HG03378 (cell line): ENCODE measurements at regions not wholly inside any gene's neighbourhood (a gene's known extent, or its start where the extent isn't known, plus 50 kb on each side); places are given as distances from the start of the nearest gene placed in this dataset.
"Not testable (repeated sequence)": the region's sequence is repeated elsewhere in the genome, so short reads cannot be mapped to it uniquely, and the experiment has no call there.

ENCODE experiments used
- ATAC-seq: cut with Tn5 transposase; IDR thresholded peaks from one replicate; pipeline ENCODE4 v1.9.1; 2021; ENCODE audit warnings: mild to moderate bottlenecking, moderate library complexity; ENCODE audit not compliant: unreplicated experiment

DNA sequence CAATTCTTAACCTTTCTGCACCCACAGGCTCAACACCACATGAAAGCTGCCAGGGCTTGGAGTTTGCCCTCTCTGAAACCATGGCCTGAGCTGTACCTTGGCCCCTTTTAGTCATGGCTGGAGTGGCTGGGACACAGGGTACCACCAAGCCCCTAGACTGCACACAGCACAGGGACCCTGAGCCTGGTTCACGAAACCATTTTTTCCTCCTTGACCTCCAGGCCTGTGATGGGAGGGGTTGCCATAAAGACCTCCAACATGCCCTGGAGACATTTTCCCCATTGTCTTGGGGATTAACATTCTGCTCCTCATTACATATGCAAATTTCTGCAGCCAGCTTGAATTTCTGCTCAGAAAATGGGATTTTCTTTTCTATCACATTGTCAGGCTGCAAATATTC lies 113.4 kb downstream of the XPNPEP1 start:
- not testable (repeated sequence) for ATAC-seq

DNA sequence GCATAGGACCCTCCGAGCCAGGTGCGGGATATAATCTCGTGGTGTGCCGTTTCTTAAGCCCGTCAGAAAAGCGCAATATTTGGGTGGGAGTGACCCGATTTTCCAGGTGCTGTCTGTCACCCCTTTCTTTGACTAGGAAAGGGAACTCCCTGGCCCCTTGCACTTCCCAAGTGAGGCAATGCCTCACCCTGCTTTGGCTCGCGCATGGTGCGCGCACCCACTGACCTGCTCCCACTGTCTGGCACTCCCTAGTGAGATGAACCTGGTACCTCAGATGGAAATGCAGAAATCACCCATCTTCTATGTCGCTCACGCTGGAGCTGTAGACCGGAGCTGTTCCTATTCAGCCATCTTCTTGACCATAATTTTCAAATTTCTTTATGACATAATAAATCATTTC lies 122.1 kb downstream of the XPNPEP1 start:
- ATAC-seq = not testable (repeated sequence)

DNA sequence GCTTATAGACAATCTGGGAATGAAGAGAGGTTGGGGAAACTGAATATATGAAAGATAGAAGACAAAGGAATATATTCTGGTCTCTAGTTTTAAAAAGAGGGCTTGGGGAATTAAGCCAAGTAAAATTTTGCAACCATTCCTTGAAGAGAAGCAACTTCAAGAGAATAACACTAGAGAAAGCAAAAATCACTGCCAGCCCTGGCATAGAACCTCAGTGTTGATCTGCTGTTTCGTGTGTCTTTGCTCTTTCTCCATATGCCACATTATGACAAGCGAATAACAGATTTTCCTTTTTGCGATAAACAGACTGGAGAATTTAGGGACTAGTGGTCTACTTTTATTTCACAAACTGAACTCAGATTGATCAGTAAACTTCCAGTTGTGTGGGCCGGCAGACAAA lies 132.7 kb downstream of the XPNPEP1 start:
- ATAC-seq = no peak

DNA sequence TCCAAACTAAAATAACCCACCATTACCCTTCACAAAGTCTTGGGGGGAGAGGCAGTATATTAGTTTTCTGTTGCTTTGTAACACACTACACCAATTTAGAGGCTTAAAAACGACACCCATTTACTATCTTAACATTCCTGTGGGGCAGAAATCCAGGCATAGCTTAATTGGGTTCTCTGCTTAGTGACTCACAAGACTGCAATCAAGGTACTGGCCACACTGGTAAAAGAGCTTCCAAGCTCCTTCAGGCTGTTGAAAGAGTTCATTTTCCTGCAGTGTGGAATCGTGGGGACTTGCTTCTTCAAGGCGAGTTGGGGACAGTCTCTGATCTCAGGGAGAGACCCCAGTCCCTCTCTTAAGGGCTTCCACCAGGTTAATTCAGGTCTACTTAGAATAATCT lies 139.1 kb downstream of the XPNPEP1 start:
- no peak for ATAC-seq

DNA sequence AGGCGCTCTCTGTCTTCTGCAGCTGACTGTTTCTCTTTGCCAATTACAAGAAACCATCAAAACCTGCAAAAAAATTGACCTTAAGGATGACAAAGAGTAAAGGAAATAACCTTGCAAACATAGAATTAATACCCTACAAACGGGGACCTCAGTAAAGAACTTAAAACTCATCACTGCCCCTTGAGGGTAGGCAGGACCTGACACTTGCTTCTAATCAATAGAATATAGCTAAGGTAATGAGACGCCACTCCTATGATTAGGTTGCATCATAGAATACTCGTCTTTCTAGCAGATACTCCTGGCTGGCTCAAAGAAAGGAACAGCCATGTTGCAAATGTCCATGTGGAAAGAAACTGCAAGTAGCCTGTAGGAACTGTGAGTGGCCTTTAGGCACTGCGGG lies 140.0 kb downstream of the XPNPEP1 start:
- no peak for ATAC-seq

DNA sequence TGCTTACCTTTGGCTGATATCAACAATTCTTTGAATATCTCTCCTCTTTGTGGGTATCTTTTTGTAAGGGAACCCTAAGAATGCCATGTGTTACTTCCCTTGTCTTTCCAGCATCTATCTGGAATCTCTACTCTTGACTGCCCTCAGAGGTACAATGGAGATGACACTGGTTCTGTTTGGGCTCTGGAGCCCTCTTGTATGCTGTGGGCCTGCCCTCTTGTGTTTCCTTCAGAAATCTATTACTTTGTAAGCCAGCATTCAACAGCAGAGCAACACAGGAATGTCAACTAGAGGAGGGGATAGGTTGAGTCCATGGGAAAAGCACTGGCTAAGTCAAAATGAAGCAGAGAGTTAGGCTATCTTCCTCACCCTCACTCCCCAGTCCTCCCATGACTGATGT lies 142.3 kb downstream of the XPNPEP1 start:
- ATAC-seq = no peak

DNA sequence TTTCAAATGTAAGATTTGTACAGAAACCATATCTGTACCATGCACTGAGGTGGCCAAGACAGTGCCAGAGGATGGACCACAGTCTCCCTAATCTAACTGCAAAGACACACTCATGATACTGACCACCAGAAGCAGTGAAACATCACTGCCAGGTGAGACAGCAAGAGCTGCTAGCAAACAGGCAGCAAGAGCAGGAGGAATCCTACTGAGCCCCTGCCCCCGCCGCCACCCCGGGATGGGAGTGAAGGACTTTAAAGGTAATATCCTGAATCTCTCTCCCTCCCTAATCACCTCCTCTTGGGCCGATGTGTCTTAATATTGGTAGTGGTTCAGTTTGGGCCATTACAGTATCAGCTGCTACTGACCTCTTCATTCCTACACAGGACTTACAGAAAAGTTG lies 144.3 kb downstream of the XPNPEP1 start:
- no peak for ATAC-seq

GRCh38 chr10:109774121-109774440 lies 149.2 kb downstream of the XPNPEP1 start:
- ATAC-seq = no peak

DNA sequence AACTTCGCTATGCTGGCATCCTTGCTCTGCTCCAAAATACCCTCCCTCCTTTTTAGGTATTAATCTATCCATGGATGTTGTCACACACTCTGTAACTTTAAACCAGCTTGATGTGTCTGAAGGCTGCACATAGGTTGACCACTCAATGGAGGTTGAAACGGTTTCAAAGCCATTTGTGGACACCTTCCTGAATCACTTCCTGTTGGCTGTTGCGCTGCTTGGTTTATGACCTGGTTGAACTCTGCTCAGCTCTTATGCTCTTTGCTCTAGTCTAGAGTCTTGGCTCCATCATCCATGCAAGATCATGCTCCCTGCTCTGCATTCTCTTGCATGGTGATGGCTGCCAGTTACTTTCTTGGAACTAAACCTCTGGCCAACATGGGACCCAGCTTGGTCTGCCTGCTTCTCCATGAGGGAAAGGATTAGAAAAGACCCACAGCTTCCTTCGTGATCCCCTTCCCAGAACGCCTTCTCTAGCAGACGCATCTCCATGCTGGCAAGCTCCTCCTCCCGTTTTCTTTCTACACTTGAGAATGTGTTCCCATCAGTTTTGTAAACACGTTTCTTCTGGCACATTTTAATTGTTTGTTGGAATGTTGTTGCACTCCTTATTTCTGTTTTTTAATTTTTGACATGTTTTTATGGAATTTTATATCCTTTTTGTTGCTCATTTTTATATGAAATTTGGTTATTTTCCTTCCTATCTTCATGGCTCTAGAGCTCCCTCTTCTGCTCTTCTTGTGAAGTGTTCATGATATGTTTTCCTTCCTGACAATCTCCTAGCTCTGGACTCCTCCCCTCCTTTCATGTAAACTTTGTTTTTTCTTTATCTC lies 149.8 kb downstream of the XPNPEP1 start:
- peak; percentile 70 for ATAC-seq

- ATAC-seq = no peak
Measured at GRCh38 chr10:109770663-109771062, 152.6 kb downstream of the XPNPEP1 start.

- ATAC-seq = no peak
Measured at GRCh38 chr10:109769966-109770365, 153.3 kb downstream of the XPNPEP1 start.

- no peak for ATAC-seq
Measured at GRCh38 chr10:109765838-109766237, 157.5 kb downstream of the XPNPEP1 start.

DNA sequence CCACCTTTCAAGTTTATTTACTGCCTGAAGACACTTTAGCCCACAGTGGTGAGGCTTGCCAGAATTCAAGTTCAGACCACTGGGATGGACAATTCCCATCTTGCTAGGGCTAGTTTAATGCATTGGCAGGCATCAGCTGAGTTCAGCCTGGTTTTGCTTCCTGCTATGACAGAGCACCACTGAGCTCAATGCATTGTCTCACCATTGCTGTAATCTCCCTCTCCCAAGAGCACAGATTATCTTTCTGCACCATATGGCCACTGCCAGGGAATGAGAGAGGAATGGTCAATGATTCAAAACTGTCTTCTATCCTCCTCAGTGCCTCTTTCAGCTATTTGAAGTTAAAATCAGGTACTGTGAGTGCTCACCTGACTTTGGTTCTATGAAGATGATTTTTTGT lies 160.8 kb downstream of the XPNPEP1 start:
- no peak for ATAC-seq

DNA sequence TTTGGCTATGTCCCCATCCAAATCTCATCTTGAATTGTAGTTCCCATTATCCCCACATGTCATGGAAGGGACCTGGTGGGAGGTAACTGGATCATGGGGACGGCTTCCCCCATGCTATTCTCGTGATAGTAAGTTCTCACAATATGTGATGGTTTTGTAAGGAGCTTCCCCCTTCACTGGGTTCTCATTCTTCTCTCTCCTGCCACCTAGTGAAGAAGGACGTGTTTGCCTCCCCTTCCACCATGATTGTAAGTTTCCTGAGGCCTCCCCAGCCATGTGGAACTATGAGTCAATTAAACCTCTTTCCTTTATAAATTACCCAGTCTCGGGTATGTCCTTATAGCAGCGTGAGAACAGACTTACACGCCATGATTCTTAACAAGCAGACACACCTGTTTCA lies 165.6 kb downstream of the XPNPEP1 start:
- ATAC-seq = not testable (repeated sequence)

- no peak for ATAC-seq
Measured at GRCh38 chr10:109746861-109747260, 176.4 kb downstream of the XPNPEP1 start.

DNA sequence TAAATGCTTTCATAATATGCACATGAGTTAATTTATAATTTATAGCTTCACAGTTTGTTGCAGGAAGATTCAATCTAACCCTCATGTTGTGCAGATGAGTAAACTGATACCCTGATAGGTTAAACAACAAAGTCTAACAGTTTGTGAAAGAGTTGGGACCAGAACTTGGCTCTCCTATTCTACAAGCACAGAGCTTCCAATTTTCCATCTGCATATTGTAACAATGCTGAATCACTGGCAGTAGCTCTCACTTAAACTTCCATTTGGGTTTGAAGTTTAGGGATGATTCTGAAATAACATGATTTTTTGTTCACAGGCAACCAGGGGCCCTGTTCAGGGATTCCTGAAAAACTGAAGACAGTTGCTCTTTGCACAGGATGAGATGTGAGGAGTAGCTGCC lies 179.3 kb downstream of the XPNPEP1 start:
- ATAC-seq = no peak

DNA sequence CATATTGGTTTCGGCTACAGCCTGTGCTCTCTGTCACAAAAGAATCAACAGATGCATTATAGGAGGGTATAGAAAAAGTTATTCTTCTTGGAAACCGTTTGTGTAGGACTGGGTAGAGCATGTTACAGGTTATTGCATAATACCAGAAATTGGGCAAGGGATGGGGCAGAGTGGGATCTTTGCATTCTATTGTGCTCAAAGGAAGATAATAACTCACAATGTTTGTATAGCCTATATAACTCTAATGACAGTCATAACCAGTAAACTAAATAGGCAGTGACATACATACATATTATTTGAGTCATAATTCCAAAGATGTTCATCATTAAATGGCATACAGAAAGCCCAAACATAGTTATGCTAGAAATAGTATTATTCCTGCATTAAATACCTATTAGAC lies 179.7 kb downstream of the XPNPEP1 start:
- no peak for ATAC-seq

DNA sequence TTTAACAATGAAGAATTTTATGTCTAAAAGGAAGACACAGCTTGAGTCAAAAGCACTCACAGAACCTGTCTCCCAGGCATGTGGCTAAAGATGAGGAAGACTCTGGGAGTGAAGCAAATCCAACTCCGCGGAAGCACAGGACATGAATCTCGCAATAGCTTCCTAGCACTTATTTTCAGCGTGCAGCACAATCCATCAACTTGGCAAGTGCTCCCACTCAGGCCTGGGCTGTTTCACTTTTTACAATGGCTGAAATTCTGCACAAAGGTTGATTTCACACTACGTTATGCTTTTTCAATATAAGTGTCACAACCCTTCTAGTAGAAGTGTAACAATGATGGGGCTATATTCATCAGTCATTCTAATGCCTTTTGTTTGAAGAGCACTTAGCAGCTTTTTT lies 180.2 kb downstream of the XPNPEP1 start:
- ATAC-seq = no peak

- ATAC-seq = no peak
Measured at GRCh38 chr10:109741712-109742111, 181.6 kb downstream of the XPNPEP1 start.

GRCh38 chr10:109740436-109740835 lies 182.9 kb downstream of the XPNPEP1 start:
- ATAC-seq = no peak

GRCh38 chr10:109737626-109738025 lies 185.7 kb downstream of the XPNPEP1 start:
- no peak for ATAC-seq

GRCh38 chr10:109737009-109737408 lies 186.3 kb downstream of the XPNPEP1 start:
- ATAC-seq = no peak

DNA sequence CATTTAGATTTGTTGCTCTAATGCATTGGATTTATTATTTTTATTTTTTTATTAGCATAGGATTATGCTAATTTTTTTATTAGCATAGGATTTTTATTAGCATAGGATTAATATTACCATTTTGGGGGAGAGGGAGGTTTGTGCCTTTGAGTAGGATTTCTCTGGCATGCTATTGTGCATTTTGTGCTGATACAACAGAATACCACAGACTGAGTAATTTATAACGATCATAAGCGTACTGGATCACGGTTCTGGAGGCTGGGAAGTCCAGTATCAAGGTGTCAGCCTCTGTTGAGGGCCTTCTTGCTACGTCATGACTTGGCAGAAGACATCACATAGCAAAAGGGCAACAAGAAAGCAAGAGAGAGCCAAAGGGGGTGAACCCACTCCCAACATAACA lies 187.5 kb downstream of the XPNPEP1 start:
- ATAC-seq = no peak
